Umbilical cord (tissue), 1 donor: ENCODE measurements at regions not wholly inside any gene's neighbourhood (a gene's known extent, or its start where the extent isn't known, plus 50 kb on each side); places are given as distances from the start of the nearest gene placed in this dataset.

Source experiments
- DNase-seq: peaks from one replicate; pipeline ENCODE4 v3.0.0-alpha.2; 2015; ENCODE audit warnings: low spot score

GRCh38 chr2:146193619-146194018 lies 1651.2 kb upstream of the ACVR2A start:
- DNase-seq, result no peak

GRCh38 chr2:146189541-146189940 lies 1655.3 kb upstream of the ACVR2A start:
- DNase-seq, result peak; percentile 69

GRCh38 chr2:146173934-146174333 lies 1654.0 kb upstream of the ZEB2 start:
- no peak for DNase-seq

GRCh38 chr2:146161256-146161882 lies 1641.5 kb upstream of the ZEB2 start:
- DNase-seq, result no peak

- no peak for DNase-seq
Measured at GRCh38 chr2:146158072-146158674, 1638.3 kb upstream of the ZEB2 start.

- DNase-seq, result no peak
Measured at GRCh38 chr2:146147448-146148012, 1627.6 kb upstream of the ZEB2 start.

GRCh38 chr2:146143971-146144370 lies 1624.1 kb upstream of the ZEB2 start:
- no peak for DNase-seq

- no peak for DNase-seq
Measured at GRCh38 chr2:146138820-146139219, 1618.9 kb upstream of the ZEB2 start.

GRCh38 chr2:146135245-146135644 lies 1615.3 kb upstream of the ZEB2 start:
- peak; percentile 52 for DNase-seq

GRCh38 chr2:146131785-146132184 lies 1611.9 kb upstream of the ZEB2 start:
- DNase-seq, result no peak

GRCh38 chr2:146131048-146131447 lies 1611.1 kb upstream of the ZEB2 start:
- no peak for DNase-seq

- no peak for DNase-seq
Measured at GRCh38 chr2:146130290-146130689, 1610.4 kb upstream of the ZEB2 start.

GRCh38 chr2:146129231-146129630 lies 1609.3 kb upstream of the ZEB2 start:
- no peak for DNase-seq

GRCh38 chr2:146128216-146128615 lies 1608.3 kb upstream of the ZEB2 start:
- DNase-seq, result no peak

- DNase-seq, result no peak
Measured at GRCh38 chr2:146125551-146125950, 1605.6 kb upstream of the ZEB2 start.

- peak; percentile 7 for DNase-seq
Measured at GRCh38 chr2:146124741-146125140, 1604.8 kb upstream of the ZEB2 start.

GRCh38 chr2:146123714-146124113 lies 1603.8 kb upstream of the ZEB2 start:
- DNase-seq, result peak; percentile 4

GRCh38 chr2:146123256-146123655 lies 1603.3 kb upstream of the ZEB2 start:
- DNase-seq, result no peak

- DNase-seq, result no peak
Measured at GRCh38 chr2:146119586-146119985, 1599.7 kb upstream of the ZEB2 start.

GRCh38 chr2:146108993-146109392 lies 1589.1 kb upstream of the ZEB2 start:
- DNase-seq, result no peak

GRCh38 chr2:146094185-146094584 lies 1574.3 kb upstream of the ZEB2 start:
- no peak for DNase-seq

- no peak for DNase-seq
Measured at GRCh38 chr2:146081459-146081858, 1561.5 kb upstream of the ZEB2 start.

GRCh38 chr2:146080925-146081324 lies 1561.0 kb upstream of the ZEB2 start:
- no peak for DNase-seq
